IMR-90 (cell line): ENCODE measurements at regions not wholly inside any gene's neighbourhood (a gene's known extent, or its start where the extent isn't known, plus 50 kb on each side); places are given as distances from the start of the nearest gene placed in this dataset.
"Not testable (repeated sequence)": the region's sequence is repeated elsewhere in the genome, so short reads cannot be mapped to it uniquely, and the experiment has no call there.

ENCODE experiments used
- ATAC-seq: fragments of 200-7000 bp; cut with Tn5 transposase; 2 replicates; pipeline ENCODE4 v1.9.1; 2020; ENCODE audit warnings: low read depth, mild to moderate bottlenecking, moderate library complexity
- BruUV-seq: library from RNA; stranded (reverse); fragments of 400-500 nt; replicated peaks from 2 replicates; lab custom pipeline; 2021; lab: Mats Ljungman, UMichigan
- CTCF ChIA-PET: fragments of 300-600 bp; formaldehyde crosslinking; extraction: SDS; loops from one replicate; lab custom pipeline; 2021; ENCODE audit warnings: antibody characterized with exemption; lab: Yijun Ruan, JAX
- POLR2A ChIA-PET: fragments of 300-600 bp; sonication (Branson Sonifier 250); formaldehyde crosslinking; loops from one replicate; lab custom pipeline; 2022; ENCODE audit warnings: antibody characterized with exemption; ENCODE audit not compliant: unreplicated experiment; lab: Charles Lee
- DNase-seq: peaks from one replicate; pipeline ENCODE4 v3.0.0; 2013
- H2AFZ ChIP-seq: replicated peaks from 2 replicates; pipeline ENCODE3; 2013; ENCODE audit warnings: low read length, mild to moderate bottlenecking; ENCODE audit not compliant: poor library complexity
- H2AK5ac ChIP-seq: 2 replicates; pipeline ENCODE4 v1.6.1; 2013; ENCODE audit warnings: low read depth, low read length, inconsistent platforms
- H2AK9ac ChIP-seq: replicated peaks from 2 replicates; pipeline ENCODE3; 2013; ENCODE audit warnings: mild to moderate bottlenecking, low read depth, low read length, moderate library complexity; ENCODE audit not compliant: poor library complexity
- H2BK120ac ChIP-seq: 2 replicates; pipeline ENCODE4 v1.6.1; 2013; ENCODE audit warnings: low read depth, low read length, inconsistent platforms
- H2BK15ac ChIP-seq: 3 replicates; pipeline ENCODE4 v1.6.1; 2013; ENCODE audit warnings: low read depth, low read length, inconsistent platforms
- H2BK20ac ChIP-seq: 2 replicates; pipeline ENCODE4 v1.6.1; 2013; ENCODE audit warnings: low read depth, mild to moderate bottlenecking, inconsistent platforms, low read length, moderate library complexity
- H2BK5ac ChIP-seq: 2 replicates; pipeline ENCODE4 v1.6.1; 2013; ENCODE audit warnings: mild to moderate bottlenecking, low read depth, low read length, inconsistent platforms; ENCODE audit not compliant: poor library complexity, severe bottlenecking
- H3K14ac ChIP-seq: replicated peaks from 2 replicates; pipeline ENCODE4 v1.6.1; 2013; ENCODE audit warnings: low read depth, low read length, inconsistent platforms
- H3K18ac ChIP-seq: 2 replicates; pipeline ENCODE4 v1.6.1; 2013; ENCODE audit warnings: low read depth, low read length, control low read depth
- H3K23ac ChIP-seq: 2 replicates; pipeline ENCODE4 v1.6.1; 2013; ENCODE audit warnings: low read depth, low read length, inconsistent platforms
- H3K27ac ChIP-seq: 2 replicates; pipeline ENCODE4 v1.5.1; 2013; ENCODE audit warnings: mild to moderate bottlenecking, control low read depth, low read length; ENCODE audit not compliant: insufficient read depth
- H3K27me3 ChIP-seq: 2 replicates; pipeline ENCODE4 v1.6.1; 2013; ENCODE audit warnings: low read length; ENCODE audit not compliant: control insufficient read depth, insufficient read depth
- H3K36me3 ChIP-seq: 2 replicates; pipeline ENCODE4 v1.6.1; 2013; ENCODE audit warnings: low read length, mixed read lengths; ENCODE audit not compliant: control insufficient read depth, insufficient read depth
- H3K4ac ChIP-seq: 2 replicates; pipeline ENCODE4 v1.6.1; 2013; ENCODE audit warnings: low read depth, low read length, inconsistent platforms
- H3K4me1 ChIP-seq: 2 replicates; pipeline ENCODE4 v1.6.1; 2013; ENCODE audit warnings: low read length, mixed read lengths; ENCODE audit not compliant: control insufficient read depth, insufficient read depth
- H3K4me2 ChIP-seq: 2 replicates; pipeline ENCODE4 v1.6.1; 2013; ENCODE audit warnings: low read depth, mild to moderate bottlenecking, control low read depth, low read length, moderate library complexity
- H3K4me3 ChIP-seq: 2 replicates; pipeline ENCODE4 v1.5.1; 2013; ENCODE audit warnings: low read depth, mild to moderate bottlenecking, control low read depth, low read length, moderate library complexity; ENCODE audit not compliant: insufficient read depth
- H3K56ac ChIP-seq: 2 replicates; pipeline ENCODE4 v1.6.1; 2013; ENCODE audit warnings: low read length, inconsistent platforms; ENCODE audit not compliant: insufficient read depth; ENCODE audit errors: extremely low read depth
- H3K79me1 ChIP-seq, 2 experiments: 2 replicates each; pipeline ENCODE4 v1.6.1; 2013; ENCODE audit warnings: low read length in 2 of 2, inconsistent platforms in 1 of 2, low read depth in 1 of 2
- H3K9ac ChIP-seq: 2 replicates; pipeline ENCODE4 v1.6.1; 2013; ENCODE audit warnings: low read depth, low read length, control low read depth
- H3K9me1 ChIP-seq: 2 replicates; pipeline ENCODE4 v1.6.1; 2013; ENCODE audit warnings: low read length, inconsistent platforms; ENCODE audit not compliant: insufficient read depth
- H3K9me3 ChIP-seq: 2 replicates; pipeline ENCODE4 v1.6.1; 2013; ENCODE audit warnings: low read length; ENCODE audit not compliant: control insufficient read depth, insufficient read depth
- H4K20me1 ChIP-seq: 2 replicates; pipeline ENCODE4 v1.6.1; 2013; ENCODE audit warnings: low read length, inconsistent platforms; ENCODE audit not compliant: insufficient read depth
- H4K5ac ChIP-seq: 2 replicates; pipeline ENCODE4 v1.6.1; 2013; ENCODE audit warnings: mild to moderate bottlenecking, low read depth, low read length, control low read depth
- H4K8ac ChIP-seq, 2 experiments: 2 replicates each; pipeline ENCODE4 v1.6.1; 2013; ENCODE audit warnings: low read depth in 2 of 2, low read length in 2 of 2, control low read depth in 1 of 2, inconsistent platforms in 1 of 2
- H4K91ac ChIP-seq: 2 replicates; pipeline ENCODE4 v1.6.1; 2013; ENCODE audit warnings: low read depth, low read length, inconsistent platforms; ENCODE audit not compliant: insufficient read depth
- WGBS, 2 experiments: methylation state at CpG; one replicate each; pipeline versions ENCODE4 v1.1.5 to v1.1.7; 2013; ENCODE audit warnings: missing lambda C conversion rate in 2 of 2; ENCODE audit not compliant: insufficient read length in 1 of 2; ENCODE audit errors: extremely low coverage in 2 of 2; 5-methylcytosine and 5-hydroxymethylcytosine counted together
- dilution Hi-C: fragments of 300-500 bp; cut with HindIII; formaldehyde crosslinking; loops from one replicate; pipeline ENCODE4 v1.14.3; 2018; ENCODE audit warnings: low sequenced_read_pairs; ENCODE audit not compliant: unreplicated experiment
- in situ Hi-C: fragments of 300-500 bp; cut with MboI; formaldehyde crosslinking; loops from 3 replicates; pipeline ENCODE4 v1.14.3; 2019; ENCODE audit warnings: low sequenced_read_pairs, inconsistent platforms, mixed read lengths
- intact Hi-C: fragments of 100-400 bp; cut with micrococcal nuclease; formaldehyde crosslinking; loops from 2 replicates; pipeline ENCODE4 v1.10.0; 2022

GRCh38 chr10:7104379-7104778, 306.5 kb downstream of the SFMBT2 start:
- H3K18ac ChIP-seq, H2BK15ac ChIP-seq, CTCF ChIA-PET, H3K27ac ChIP-seq, H3K9ac ChIP-seq, H3K79me1 ChIP-seq, H3K4me1 ChIP-seq, dilution Hi-C loops, H2AK5ac ChIP-seq, POLR2A ChIA-PET, ATAC-seq, H3K56ac ChIP-seq, H3K4me2 ChIP-seq, H3K14ac ChIP-seq, H2BK5ac ChIP-seq, H3K4me3 ChIP-seq, DNase-seq, H3K27me3 ChIP-seq, H4K91ac ChIP-seq, H3K4ac ChIP-seq, H4K20me1 ChIP-seq, H2AFZ ChIP-seq, H3K9me1 ChIP-seq, H3K36me3 ChIP-seq, H3K23ac ChIP-seq, H2BK120ac ChIP-seq, H2BK20ac ChIP-seq, intact Hi-C loops, H2AK9ac ChIP-seq, H3K9me3 ChIP-seq, in situ Hi-C loops, H4K5ac ChIP-seq, H4K8ac ChIP-seq, BruUV-seq: not testable (repeated sequence)
- WGBS, 2 experiments, result no CpG with 5 or more reads among the region's 1 CpG
